ENCODE measurements at regions not wholly inside any gene's neighbourhood (a gene's known extent, or its start where the extent isn't known, plus 50 kb on each side); places are given as distances from the start of the nearest gene placed in this dataset.

- Histone ChIP-seq H3K9me3 (no peaks in the 10 kb centered on the region), H3K4me1 (peaks cover 4 to 5% of the 10 kb centered on the region in 2 donors), H3K27me3 (no peaks in the 10 kb centered on the region), H3K4me3 (replicated peaks in 1 of 3) (no peak overlapping the region), H3K27ac (no peak overlapping the region), H3K36me3 (no peaks in the 10 kb centered on the region)
- DNase-seq: no peak
- no peak for TF ChIP-seq POLR2A (IDR thresholded peaks at IDR 0.05)
- TF ChIP-seq CTCF (IDR thresholded peaks at IDR 0.05): no peak
- intact Hi-C loops (cut with DNase I): no loop called here
Observed at GRCh38 chr6:62519574-62519973, 233.5 kb upstream of the KHDRBS2 start.

GRCh38 chr6:62516291-62517141 is 230.5 kb upstream of the KHDRBS2 start:
- no peak overlapping the region for H3K27ac ChIP-seq
- DNase-seq: peak in 1 of 2 donors; percentile 5
- H3K27me3 ChIP-seq: no peaks in the 10 kb centered on the region
- 36 to 45% methylated on average over 7 of the region's 7 CpGs for WGBS, 2 donors
- intact Hi-C loops (cut with DNase I): no loop called here
- no peak for TF ChIP-seq POLR2A (IDR thresholded peaks at IDR 0.05)
- no peak for TF ChIP-seq CTCF (IDR thresholded peaks at IDR 0.05)
- H3K9me3 ChIP-seq: no peaks in the 10 kb centered on the region
- H3K4me1 ChIP-seq: peaks cover 4 to 5% of the 10 kb centered on the region in 2 donors
- H3K36me3 ChIP-seq: no peaks in the 10 kb centered on the region
- no peak overlapping the region for H3K4me3 ChIP-seq (replicated peaks in 1 of 3)

GRCh38 chr6:62492192-62492822 is 206.3 kb upstream of the KHDRBS2 start:
- Histone ChIP-seq H3K36me3 (no peaks in the 10 kb centered on the region), H3K27me3 (no peaks in the 10 kb centered on the region), H3K27ac (no peak overlapping the region), H3K4me3 (replicated peaks in 1 of 3) (no peak overlapping the region), H3K9me3 (no peaks in the 10 kb centered on the region), H3K4me1 (peaks cover 0 to 6% of the 10 kb centered on the region in 2 donors)
- no peak for TF ChIP-seq POLR2A (IDR thresholded peaks at IDR 0.05)
- no peak for TF ChIP-seq CTCF (IDR thresholded peaks at IDR 0.05)
- WGBS, 2 donors: 61 to 65% methylated on average over 11 of the region's 11 CpGs
- peak; percentile 41 to 44 for DNase-seq
- intact Hi-C loops (cut with DNase I): no loop called here

- no peak overlapping the region for H3K4me3 ChIP-seq (replicated peaks in 1 of 3)
- peaks cover 5 to 8% of the 10 kb centered on the region in 2 donors for H3K4me1 ChIP-seq
- H3K27ac ChIP-seq: peak overlapping the region; percentile 77 to 95 (median 81)
- WGBS, 2 donors: 71 to 77% methylated on average over 1 of the region's 1 CpG
- peaks cover 3% of the 10 kb centered on the region for H3K9me3 ChIP-seq
- intact Hi-C loops (cut with DNase I): no loop called here
- no peaks in the 10 kb centered on the region for H3K27me3 ChIP-seq
- TF ChIP-seq POLR2A (IDR thresholded peaks at IDR 0.05) (no peak), CTCF (IDR thresholded peaks at IDR 0.05) (no peak)
- no peaks in the 10 kb centered on the region for H3K36me3 ChIP-seq
- no peak for DNase-seq
Observed at GRCh38 chr6:62480544-62480943, 194.5 kb upstream of the KHDRBS2 start.

GRCh38 chr6:62479697-62480220 is 193.7 kb upstream of the KHDRBS2 start:
- peaks cover 5% of the 10 kb centered on the region for H3K9me3 ChIP-seq
- peak; percentile 7 to 8 for DNase-seq
- H3K4me3 ChIP-seq (replicated peaks in 1 of 3): no peak overlapping the region
- H3K4me1 ChIP-seq: peaks cover 5 to 8% of the 10 kb centered on the region in 2 donors
- TF ChIP-seq CTCF (IDR thresholded peaks at IDR 0.05): no peak
- TF ChIP-seq POLR2A (IDR thresholded peaks at IDR 0.05): no peak
- H3K27ac ChIP-seq: peak overlapping the region; percentile 77 to 95 (median 81)
- 31 to 42% methylated on average over 4 of the region's 4 CpGs for WGBS, 2 donors
- intact Hi-C loops (cut with DNase I): no loop called here
- no peaks in the 10 kb centered on the region for H3K36me3 ChIP-seq
- H3K27me3 ChIP-seq: no peaks in the 10 kb centered on the region

Data from thyroid gland (tissue), 4 donors.